ENCODE measurements at regions not wholly inside any gene's neighbourhood (a gene's known extent, or its start where the extent isn't known, plus 50 kb on each side); places are given as distances from the start of the nearest gene placed in this dataset.
"Not testable (repeated sequence)": the region's sequence is repeated elsewhere in the genome, so short reads cannot be mapped to it uniquely, and the experiment has no call there.

DNA sequence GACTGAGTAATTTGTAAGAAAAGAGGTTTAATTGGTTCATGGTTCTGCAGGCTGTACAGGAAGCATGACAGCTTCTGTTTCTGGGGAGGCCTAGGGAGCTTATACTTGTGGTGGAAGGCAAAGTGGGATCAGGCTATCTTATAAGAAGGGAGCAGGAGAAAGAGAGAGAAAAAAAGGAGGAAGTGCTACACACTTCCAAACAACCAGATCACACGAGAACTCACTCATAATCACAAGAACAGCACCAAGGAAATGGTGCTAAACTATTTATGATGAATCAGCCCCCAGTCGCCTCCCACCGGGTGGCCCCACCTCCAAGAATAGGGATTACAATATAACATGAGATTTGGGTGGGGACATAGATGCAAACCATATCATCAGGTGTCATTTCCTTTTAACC lies 89.1 kb upstream of the KCNMA1 start:
- H3K36me3 ChIP-seq: no peaks in the 10 kb centered on the region
- TF ChIP-seq, protein P1, sequence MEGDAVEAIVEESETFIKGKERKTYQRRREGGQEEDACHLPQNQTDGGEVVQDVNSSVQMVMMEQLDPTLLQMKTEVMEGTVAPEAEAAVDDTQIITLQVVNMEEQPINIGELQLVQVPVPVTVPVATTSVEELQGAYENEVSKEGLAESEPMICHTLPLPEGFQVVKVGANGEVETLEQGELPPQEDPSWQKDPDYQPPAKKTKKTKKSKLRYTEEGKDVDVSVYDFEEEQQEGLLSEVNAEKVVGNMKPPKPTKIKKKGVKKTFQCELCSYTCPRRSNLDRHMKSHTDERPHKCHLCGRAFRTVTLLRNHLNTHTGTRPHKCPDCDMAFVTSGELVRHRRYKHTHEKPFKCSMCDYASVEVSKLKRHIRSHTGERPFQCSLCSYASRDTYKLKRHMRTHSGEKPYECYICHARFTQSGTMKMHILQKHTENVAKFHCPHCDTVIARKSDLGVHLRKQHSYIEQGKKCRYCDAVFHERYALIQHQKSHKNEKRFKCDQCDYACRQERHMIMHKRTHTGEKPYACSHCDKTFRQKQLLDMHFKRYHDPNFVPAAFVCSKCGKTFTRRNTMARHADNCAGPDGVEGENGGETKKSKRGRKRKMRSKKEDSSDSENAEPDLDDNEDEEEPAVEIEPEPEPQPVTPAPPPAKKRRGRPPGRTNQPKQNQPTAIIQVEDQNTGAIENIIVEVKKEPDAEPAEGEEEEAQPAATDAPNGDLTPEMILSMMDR (IDR thresholded peaks at IDR 0.05): no peak
- H3K4me1 ChIP-seq (ENCODE audit: control insufficient read depth in 1 of 2, low read depth in 2 of 2): no peaks in the 10 kb centered on the region
- no peaks in the 10 kb centered on the region for H3K27me3 ChIP-seq (replicated peaks; ENCODE audit: insufficient read depth)
- H3K9me3 ChIP-seq: peaks cover 3% of the 10 kb centered on the region
- H3K27ac ChIP-seq: no peak overlapping the region
- ATAC-seq (ENCODE audit: insufficient number of reproducible peaks, low FRiP score, low read depth) (no peak), DNase-seq (ENCODE audit: low spot score) (no peak)
- no peak overlapping the region for H3K4me3 ChIP-seq

DNA sequence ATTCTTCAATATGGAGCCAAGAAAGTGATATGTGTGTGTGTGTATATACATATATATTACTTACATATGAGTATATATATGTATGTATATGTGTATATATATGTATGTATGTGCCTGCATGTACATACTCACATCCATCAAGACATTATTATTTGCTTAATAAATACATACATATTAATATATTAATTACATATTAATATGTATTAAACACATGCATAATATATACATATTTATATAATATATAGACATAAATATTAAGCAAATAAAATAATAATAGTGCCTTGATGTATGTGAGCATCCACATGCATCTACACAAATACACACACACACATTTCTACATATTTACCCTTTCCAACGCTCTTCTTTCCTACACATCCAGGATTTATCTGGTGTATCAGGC lies 88.7 kb upstream of the KCNMA1 start:
- H3K27me3 ChIP-seq (replicated peaks; ENCODE audit: insufficient read depth): no peaks in the 10 kb centered on the region
- no peak for DNase-seq (ENCODE audit: low spot score)
- H3K4me3 ChIP-seq: no peak overlapping the region
- H3K27ac ChIP-seq: no peak overlapping the region
- no peak for ATAC-seq (ENCODE audit: insufficient number of reproducible peaks, low FRiP score, low read depth)
- H3K4me1 ChIP-seq (ENCODE audit: control insufficient read depth in 1 of 2, low read depth in 2 of 2): no peaks in the 10 kb centered on the region
- peaks cover 3% of the 10 kb centered on the region for H3K9me3 ChIP-seq
- H3K36me3 ChIP-seq: no peaks in the 10 kb centered on the region
- TF ChIP-seq, protein P1 (IDR thresholded peaks at IDR 0.05): no peak

DNA sequence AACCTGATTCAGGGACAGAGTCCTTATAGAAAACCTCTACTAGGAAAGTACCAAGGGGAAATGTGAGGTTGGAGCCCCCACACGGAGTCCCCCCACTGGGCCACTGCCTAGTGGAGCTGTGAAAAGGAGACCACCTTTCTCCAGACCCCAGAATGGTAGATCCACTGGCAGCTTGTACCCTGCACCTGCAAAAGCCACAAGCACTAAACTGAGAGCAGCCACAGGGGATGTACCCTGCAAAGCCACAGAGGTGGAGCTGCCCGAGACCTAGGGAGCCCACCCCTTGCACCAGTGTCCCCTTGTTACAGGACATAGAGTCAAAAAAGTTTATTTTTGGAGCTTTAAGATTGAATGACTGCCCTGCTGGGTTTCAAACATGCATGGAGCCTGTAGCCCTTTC lies 87.2 kb upstream of the KCNMA1 start:
- H3K4me1 ChIP-seq (ENCODE audit: control insufficient read depth in 1 of 2, low read depth in 2 of 2): no peaks in the 10 kb centered on the region
- DNase-seq (ENCODE audit: low spot score) (no peak), ATAC-seq (ENCODE audit: insufficient number of reproducible peaks, low FRiP score, low read depth) (no peak)
- no peaks in the 10 kb centered on the region for H3K27me3 ChIP-seq (replicated peaks; ENCODE audit: insufficient read depth)
- H3K4me3 ChIP-seq: no peak overlapping the region
- TF ChIP-seq, protein P1 (IDR thresholded peaks at IDR 0.05): no peak
- H3K9me3 ChIP-seq: peaks cover 3% of the 10 kb centered on the region
- no peak overlapping the region for H3K27ac ChIP-seq
- H3K36me3 ChIP-seq: no peaks in the 10 kb centered on the region

DNA sequence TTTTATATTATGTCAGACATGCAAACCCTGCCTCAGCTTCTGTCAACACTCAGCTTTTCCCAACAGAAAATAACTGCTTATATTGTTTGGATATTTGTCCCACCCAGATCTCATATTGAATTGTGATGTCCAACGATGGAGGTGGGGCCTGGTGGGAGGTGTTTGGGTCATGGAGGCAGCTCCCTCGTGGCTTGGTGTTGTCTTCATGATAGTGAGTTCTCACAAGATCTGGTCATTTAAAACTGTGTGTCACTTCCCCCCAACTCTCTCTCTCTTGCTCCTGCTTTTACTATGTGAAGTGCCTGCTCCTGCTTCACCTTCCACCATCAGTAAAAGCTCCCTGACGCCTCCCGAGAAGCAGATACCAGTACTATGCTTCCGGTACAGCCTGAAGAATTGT lies 85.8 kb upstream of the KCNMA1 start:
- ATAC-seq (ENCODE audit: insufficient number of reproducible peaks, low FRiP score, low read depth) (no peak), DNase-seq (ENCODE audit: low spot score) (no peak)
- Histone ChIP-seq H3K4me3 (no peak overlapping the region), H3K9me3 (peaks cover 3% of the 10 kb centered on the region), H3K36me3 (no peaks in the 10 kb centered on the region), H3K4me1 (ENCODE audit: control insufficient read depth in 1 of 2, low read depth in 2 of 2) (no peaks in the 10 kb centered on the region), H3K27me3 (replicated peaks; ENCODE audit: insufficient read depth) (no peaks in the 10 kb centered on the region), H3K27ac (no peak overlapping the region)
- TF ChIP-seq, protein P1 (IDR thresholded peaks at IDR 0.05): no peak

DNA sequence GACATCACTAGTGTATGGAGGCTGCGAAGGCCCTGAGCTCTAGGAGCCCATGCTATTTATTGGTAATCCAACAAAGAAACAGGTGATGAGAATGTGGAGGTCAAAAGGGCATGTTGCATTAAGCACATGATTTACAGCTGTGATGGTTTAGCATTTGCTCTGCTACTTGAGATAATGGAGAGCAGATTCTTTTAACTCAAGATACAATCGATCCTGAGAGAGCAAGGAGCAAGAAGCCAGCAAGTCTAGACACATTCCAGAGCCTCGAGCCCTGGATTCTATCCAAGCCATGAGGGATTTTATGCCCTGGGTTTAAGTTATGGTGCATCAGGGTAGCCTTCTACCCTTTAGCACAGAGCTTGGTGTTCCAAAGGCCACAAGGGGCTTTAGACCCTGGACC lies 85.3 kb upstream of the KCNMA1 start:
- H3K36me3 ChIP-seq; H3K9me3 ChIP-seq; H3K4me1 ChIP-seq (ENCODE audit: control insufficient read depth in 1 of 2, low read depth in 2 of 2); DNase-seq (ENCODE audit: low spot score); ATAC-seq (ENCODE audit: insufficient number of reproducible peaks, low FRiP score, low read depth); H3K27ac ChIP-seq; H3K4me3 ChIP-seq; H3K27me3 ChIP-seq (replicated peaks; ENCODE audit: insufficient read depth): not testable (repeated sequence)

DNA sequence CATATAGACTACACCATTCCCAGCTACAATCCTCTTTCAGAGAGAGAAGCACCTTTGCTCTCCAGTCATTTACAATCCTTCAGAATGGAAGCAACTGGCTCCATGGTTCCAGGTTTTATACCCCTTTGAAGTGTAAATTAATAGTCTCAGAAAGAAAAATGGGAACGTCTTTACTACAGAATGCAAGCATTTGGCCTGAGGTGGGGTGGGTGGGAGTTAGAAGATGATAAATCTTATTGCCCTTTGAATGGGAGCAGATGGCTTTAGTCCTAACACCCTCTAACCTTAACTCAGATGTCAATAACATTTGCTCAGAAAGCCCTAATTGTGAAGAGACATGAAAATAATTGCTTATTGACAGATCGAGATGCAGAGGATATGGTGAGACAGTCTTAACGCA lies 84.2 kb upstream of the KCNMA1 start:
- TF ChIP-seq, protein P1 (IDR thresholded peaks at IDR 0.05): no peak
- DNase-seq (ENCODE audit: low spot score) (no peak), ATAC-seq (ENCODE audit: insufficient number of reproducible peaks, low FRiP score, low read depth) (no peak)
- Histone ChIP-seq H3K27me3 (replicated peaks; ENCODE audit: insufficient read depth) (no peaks in the 10 kb centered on the region), H3K27ac (no peak overlapping the region), H3K4me1 (ENCODE audit: control insufficient read depth in 1 of 2, low read depth in 2 of 2) (no peaks in the 10 kb centered on the region), H3K9me3 (peaks cover 3% of the 10 kb centered on the region), H3K36me3 (no peaks in the 10 kb centered on the region), H3K4me3 (no peak overlapping the region)

All from thoracic aorta (tissue), 2 donors.